Panc1 (cell line): ENCODE measurements at regions not wholly inside any gene's neighbourhood (a gene's known extent, or its start where the extent isn't known, plus 50 kb on each side); places are given as distances from the start of the nearest gene placed in this dataset.

Experiments
- ATAC-seq: fragments of 200-7000 bp; cut with Tn5 transposase; 2 replicates; pipeline ENCODE4 v1.9.1; 2020; ENCODE audit warnings: mild to moderate bottlenecking, moderate library complexity
- BruUV-seq: library from RNA; stranded (reverse); fragments of 400-500 nt; replicated peaks from 2 replicates; lab custom pipeline; 2021; lab: Mats Ljungman, UMichigan
- CTCF ChIA-PET: fragments of 300-600 bp; sonication (Branson Sonifier 250); formaldehyde crosslinking; loops from one replicate; lab custom pipeline; 2022; ENCODE audit warnings: antibody characterized with exemption; lab: Charles Lee
- POLR2A ChIA-PET: fragments of 300-600 bp; sonication (Branson Sonifier 250); formaldehyde crosslinking; loops from one replicate; lab custom pipeline; 2022; ENCODE audit warnings: antibody characterized with exemption; lab: Charles Lee
- DNase-seq: peaks from one replicate; pipeline ENCODE4 v3.0.0-alpha.2; 2010; ENCODE audit warnings: low read depth, low spot score
- H3K27ac ChIP-seq: 2 replicates; pipeline ENCODE4 v1.5.1; 2011; ENCODE audit warnings: mild to moderate bottlenecking, low read length, inconsistent platforms
- H3K27me3 ChIP-seq: fragments of 200-500 bp; sonication (Bioruptor generic); 2 replicates; pipeline ENCODE4 v1.6.0; 2014; ENCODE audit warnings: low read length, inconsistent platforms; ENCODE audit not compliant: control insufficient read depth, insufficient read depth
- H3K36me3 ChIP-seq: fragments of 200-500 bp; sonication (Bioruptor generic); 2 replicates; pipeline ENCODE4 v1.5.1; 2014; ENCODE audit warnings: inconsistent platforms, mild to moderate bottlenecking, low read length, moderate library complexity; ENCODE audit not compliant: control insufficient read depth, insufficient read depth
- H3K4me1 ChIP-seq: 2 replicates; pipeline ENCODE4 v1.5.1; 2011; ENCODE audit warnings: inconsistent platforms, mild to moderate bottlenecking, low read length, moderate library complexity; ENCODE audit not compliant: control insufficient read depth, insufficient read depth
- H3K4me3 ChIP-seq, 2 experiments: 2 replicates each; pipeline ENCODE4 v1.5.1; 2011 to 2012; ENCODE audit warnings: low read depth in 2 of 2, low read length in 2 of 2, mild to moderate bottlenecking in 2 of 2, inconsistent platforms in 1 of 2, moderate library complexity in 1 of 2
- H3K9me3 ChIP-seq: fragments of 200-500 bp; sonication (Bioruptor generic); 2 replicates; pipeline ENCODE4 v1.5.1; 2014; ENCODE audit warnings: low read depth, mild to moderate bottlenecking, inconsistent platforms, low read length, moderate library complexity; ENCODE audit not compliant: control insufficient read depth, insufficient read depth
- POLR2AphosphoS5 ChIP-seq: IDR thresholded peaks from 2 replicates; pipeline ENCODE4 v1.6.1; 2012; ENCODE audit warnings: mild to moderate bottlenecking, low read depth, low read length, moderate library complexity
- SIN3A ChIP-seq: IDR thresholded peaks from 2 replicates; pipeline ENCODE4 v1.6.1; 2012; ENCODE audit warnings: low read depth, mild to moderate bottlenecking, low read length, moderate library complexity, borderline replicate concordance; ENCODE audit not compliant: insufficient read depth
- TCF7L2 ChIP-seq: IDR thresholded peaks from 2 replicates; pipeline ENCODE4 v1.6.1; 2011; ENCODE audit warnings: mild to moderate bottlenecking, low read depth, low read length, inconsistent platforms
- in situ Hi-C: cut with HindIII; loops from 2 replicates; pipeline ENCODE4 v1.10.0; 2016; ENCODE audit warnings: low sequenced_read_pairs, low pct_unique_long_range_greater_than_20kb
- intact Hi-C: fragments of 100-400 bp; cut with micrococcal nuclease; formaldehyde crosslinking; loops from one replicate; pipeline ENCODE4 v1.10.0; 2022; ENCODE audit not compliant: unreplicated experiment
- TF ChIP-seq, protein P1 (sequence below): fragments of 450-650 bp; IDR thresholded peaks from 2 replicates; pipeline ENCODE4 v1.5.1; 2017; ENCODE audit warnings: mild to moderate bottlenecking
- TF ChIP-seq, protein P2 (sequence below), 2 experiments: IDR thresholded peaks; 2 replicates each; pipeline ENCODE4 v1.6.1; 2011 to 2012; ENCODE audit warnings: low read depth in 2 of 2, control low read depth in 1 of 2, low read length in 1 of 2, mild to moderate bottlenecking in 1 of 2, moderate library complexity in 1 of 2; ENCODE audit not compliant: insufficient read depth in 1 of 2

GRCh38 chr9:750249-750967 is 91.1 kb upstream of the DMRT1 start:
- BruUV-seq, result no TSS peak
- no peaks in the 10 kb centered on the region for H3K4me1 ChIP-seq
- H3K4me3 ChIP-seq, result no peak overlapping the region
- ATAC-seq (no peak), DNase-seq (no peak)
- no peak overlapping the region for H3K27ac ChIP-seq
- H3K9me3 ChIP-seq, result no peaks in the 10 kb centered on the region
- in situ Hi-C loops (no loop called here), intact Hi-C loops (no loop called here)
- H3K27me3 ChIP-seq, result no peaks in the 10 kb centered on the region
- no peaks in the 10 kb centered on the region for H3K36me3 ChIP-seq
- POLR2A ChIA-PET, result no interaction called here
- TF ChIP-seq TCF7L2 (no peak), SIN3A (no peak), POLR2AphosphoS5 (no peak)
- TF ChIP-seq, protein P1, sequence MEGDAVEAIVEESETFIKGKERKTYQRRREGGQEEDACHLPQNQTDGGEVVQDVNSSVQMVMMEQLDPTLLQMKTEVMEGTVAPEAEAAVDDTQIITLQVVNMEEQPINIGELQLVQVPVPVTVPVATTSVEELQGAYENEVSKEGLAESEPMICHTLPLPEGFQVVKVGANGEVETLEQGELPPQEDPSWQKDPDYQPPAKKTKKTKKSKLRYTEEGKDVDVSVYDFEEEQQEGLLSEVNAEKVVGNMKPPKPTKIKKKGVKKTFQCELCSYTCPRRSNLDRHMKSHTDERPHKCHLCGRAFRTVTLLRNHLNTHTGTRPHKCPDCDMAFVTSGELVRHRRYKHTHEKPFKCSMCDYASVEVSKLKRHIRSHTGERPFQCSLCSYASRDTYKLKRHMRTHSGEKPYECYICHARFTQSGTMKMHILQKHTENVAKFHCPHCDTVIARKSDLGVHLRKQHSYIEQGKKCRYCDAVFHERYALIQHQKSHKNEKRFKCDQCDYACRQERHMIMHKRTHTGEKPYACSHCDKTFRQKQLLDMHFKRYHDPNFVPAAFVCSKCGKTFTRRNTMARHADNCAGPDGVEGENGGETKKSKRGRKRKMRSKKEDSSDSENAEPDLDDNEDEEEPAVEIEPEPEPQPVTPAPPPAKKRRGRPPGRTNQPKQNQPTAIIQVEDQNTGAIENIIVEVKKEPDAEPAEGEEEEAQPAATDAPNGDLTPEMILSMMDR, result no peak
- TF ChIP-seq, protein P2, sequence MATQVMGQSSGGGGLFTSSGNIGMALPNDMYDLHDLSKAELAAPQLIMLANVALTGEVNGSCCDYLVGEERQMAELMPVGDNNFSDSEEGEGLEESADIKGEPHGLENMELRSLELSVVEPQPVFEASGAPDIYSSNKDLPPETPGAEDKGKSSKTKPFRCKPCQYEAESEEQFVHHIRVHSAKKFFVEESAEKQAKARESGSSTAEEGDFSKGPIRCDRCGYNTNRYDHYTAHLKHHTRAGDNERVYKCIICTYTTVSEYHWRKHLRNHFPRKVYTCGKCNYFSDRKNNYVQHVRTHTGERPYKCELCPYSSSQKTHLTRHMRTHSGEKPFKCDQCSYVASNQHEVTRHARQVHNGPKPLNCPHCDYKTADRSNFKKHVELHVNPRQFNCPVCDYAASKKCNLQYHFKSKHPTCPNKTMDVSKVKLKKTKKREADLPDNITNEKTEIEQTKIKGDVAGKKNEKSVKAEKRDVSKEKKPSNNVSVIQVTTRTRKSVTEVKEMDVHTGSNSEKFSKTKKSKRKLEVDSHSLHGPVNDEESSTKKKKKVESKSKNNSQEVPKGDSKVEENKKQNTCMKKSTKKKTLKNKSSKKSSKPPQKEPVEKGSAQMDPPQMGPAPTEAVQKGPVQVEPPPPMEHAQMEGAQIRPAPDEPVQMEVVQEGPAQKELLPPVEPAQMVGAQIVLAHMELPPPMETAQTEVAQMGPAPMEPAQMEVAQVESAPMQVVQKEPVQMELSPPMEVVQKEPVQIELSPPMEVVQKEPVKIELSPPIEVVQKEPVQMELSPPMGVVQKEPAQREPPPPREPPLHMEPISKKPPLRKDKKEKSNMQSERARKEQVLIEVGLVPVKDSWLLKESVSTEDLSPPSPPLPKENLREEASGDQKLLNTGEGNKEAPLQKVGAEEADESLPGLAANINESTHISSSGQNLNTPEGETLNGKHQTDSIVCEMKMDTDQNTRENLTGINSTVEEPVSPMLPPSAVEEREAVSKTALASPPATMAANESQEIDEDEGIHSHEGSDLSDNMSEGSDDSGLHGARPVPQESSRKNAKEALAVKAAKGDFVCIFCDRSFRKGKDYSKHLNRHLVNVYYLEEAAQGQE (IDR thresholded peaks at IDR 0.05; ENCODE audit: insufficient read depth in 1 of 2, low read depth in 2 of 2, low read length in 1 of 2), result no peak
- CTCF ChIA-PET, result no interaction called here

- Histone ChIP-seq H3K9me3 (no peaks in the 10 kb centered on the region), H3K4me3 (no peak overlapping the region), H3K4me1 (no peaks in the 10 kb centered on the region), H3K36me3 (no peaks in the 10 kb centered on the region), H3K27ac (no peak overlapping the region), H3K27me3 (no peaks in the 10 kb centered on the region)
- ChIA-PET POLR2A (no interaction called here), CTCF (no interaction called here)
- DNase-seq, result no peak
- TF ChIP-seq SIN3A, result no peak
- TF ChIP-seq, protein P1, result no peak
- TF ChIP-seq TCF7L2, result no peak
- no peak for TF ChIP-seq POLR2AphosphoS5
- TF ChIP-seq, protein P2 (IDR thresholded peaks at IDR 0.05; ENCODE audit: insufficient read depth in 1 of 2, low read depth in 2 of 2, low read length in 1 of 2), result no peak
- intact Hi-C loops (no loop called here), in situ Hi-C loops (no loop called here)
- no peak for ATAC-seq
- BruUV-seq, result no TSS peak
These were observed 90.1 kb upstream of the DMRT1 start for GRCh38 chr9:751137-752051.
